Dedifferentiated amniotic fluid mesenchymal stem cell (primary cell): ENCODE measurements at regions not wholly inside any gene's neighbourhood (a gene's known extent, or its start where the extent isn't known, plus 50 kb on each side); places are given as distances from the start of the nearest gene placed in this dataset.

ENCODE experiments used
- DNase-seq: peaks from one replicate; pipeline ENCODE4 v3.0.0-alpha.2; 2016; ENCODE audit errors: extremely low spot score

DNA sequence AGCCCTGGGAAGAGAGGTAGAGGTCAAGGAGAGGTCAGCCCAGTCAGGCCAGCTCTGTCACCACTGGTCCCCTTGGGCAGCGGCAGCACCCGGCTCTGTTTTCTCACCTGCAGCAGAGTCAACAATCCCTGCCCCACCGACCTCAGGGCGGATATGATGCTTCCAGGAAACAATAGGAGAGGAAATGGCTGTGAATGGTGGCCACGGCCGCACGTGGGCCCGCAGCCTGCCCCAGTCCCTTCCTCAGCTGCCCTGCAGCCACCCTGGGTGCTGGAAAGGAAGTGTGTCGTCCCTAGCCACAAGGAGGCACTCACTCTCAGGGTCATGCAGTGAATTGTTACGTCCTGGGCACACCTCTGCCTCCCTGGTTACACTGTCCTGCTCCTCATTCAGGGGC is 92.5 kb upstream of the ENPP6 start:
- DNase-seq: no peak

DNA sequence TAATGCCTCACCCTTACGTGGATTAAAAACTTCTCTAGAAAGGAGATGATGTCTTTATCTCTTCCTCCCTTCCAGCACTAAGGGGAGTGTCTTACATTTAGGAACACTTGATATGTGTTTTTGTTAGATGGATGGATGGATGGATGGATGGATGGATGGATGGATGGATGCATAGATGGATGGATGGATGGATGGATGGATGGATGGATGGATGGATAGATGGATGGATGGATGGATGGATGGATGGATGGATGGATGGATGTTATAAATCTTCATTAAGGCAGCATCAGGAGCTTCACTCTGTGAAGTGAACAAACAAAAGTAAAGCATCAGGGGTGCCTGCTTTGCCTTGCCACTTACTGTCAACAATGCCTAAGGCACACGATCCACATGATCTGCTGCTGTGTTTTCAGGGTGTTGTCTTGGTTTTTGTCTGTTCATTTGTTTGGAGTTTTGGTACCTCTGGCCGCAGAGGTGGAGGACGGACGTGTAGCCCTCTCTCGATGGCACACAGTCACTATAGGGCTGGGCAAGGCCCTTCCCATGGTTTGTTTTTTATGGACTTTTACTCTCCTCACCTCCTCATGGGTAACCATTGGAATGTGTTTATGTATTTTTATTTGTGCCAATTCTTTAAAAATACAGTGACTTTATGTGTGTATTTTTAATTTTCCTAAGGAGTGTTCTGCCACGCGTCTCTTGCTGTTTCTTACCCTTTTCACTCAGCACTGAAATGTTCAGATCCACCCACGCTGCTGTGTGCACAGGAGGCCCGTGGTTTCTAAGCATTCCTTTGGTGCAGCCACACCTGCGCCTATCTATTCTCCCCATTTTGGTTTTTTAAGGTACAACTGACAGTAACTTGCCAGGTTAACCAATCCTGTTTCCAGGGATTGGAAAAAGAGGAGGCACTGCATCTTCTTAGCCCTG is 91.8 kb upstream of the ENPP6 start:
- DNase-seq: no peak

GRCh38 chr4:184306949-184307348 is 89.3 kb upstream of the ENPP6 start:
- no peak for DNase-seq

GRCh38 chr4:184306470-184306869 is 88.8 kb upstream of the ENPP6 start:
- DNase-seq: no peak

DNA sequence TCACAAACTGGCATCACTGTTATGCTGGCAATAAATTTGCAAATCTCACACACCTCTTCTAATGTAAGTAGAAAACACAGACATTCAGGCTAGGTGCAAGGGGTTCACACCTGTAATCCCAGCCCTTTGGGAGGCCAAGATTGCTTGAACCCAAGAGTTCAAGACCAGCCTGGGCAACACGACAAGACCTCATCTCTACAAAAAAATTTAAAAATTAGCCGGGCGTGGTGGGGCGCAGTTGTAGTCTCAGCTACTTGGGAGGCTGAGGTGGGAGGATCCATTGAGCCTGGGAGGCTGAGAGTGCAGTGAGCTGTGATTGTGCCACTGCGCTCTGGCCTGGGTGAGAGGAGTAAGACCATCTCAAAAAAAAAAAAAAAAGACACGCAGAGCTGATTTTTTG is 83.1 kb upstream of the ENPP6 start:
- no peak for DNase-seq

DNA sequence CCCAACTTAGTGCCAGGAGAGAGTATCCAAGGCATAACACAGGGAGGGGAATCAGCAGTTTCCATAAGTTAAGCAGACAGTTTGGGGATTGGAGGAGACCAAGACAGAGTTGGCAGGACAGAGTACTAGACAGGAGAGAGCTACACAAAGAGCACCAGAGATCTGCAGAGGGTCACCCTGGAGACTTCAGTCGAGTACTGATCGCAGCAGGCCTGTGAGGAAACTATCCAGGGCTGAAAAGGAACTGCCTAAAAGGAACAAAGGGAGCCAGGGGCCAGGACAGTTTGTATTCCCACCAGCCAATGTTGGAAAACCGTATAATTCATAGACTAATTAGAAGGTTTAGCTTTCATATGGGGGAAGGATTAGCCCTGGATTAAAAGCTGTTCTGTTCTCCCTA is 80.6 kb upstream of the ENPP6 start:
- DNase-seq: no peak

GRCh38 chr4:184295206-184295605 is 77.5 kb upstream of the ENPP6 start:
- no peak for DNase-seq

GRCh38 chr4:184294606-184295133 is 77.0 kb upstream of the ENPP6 start:
- DNase-seq: no peak

- no peak for DNase-seq
Measured at GRCh38 chr4:184293552-184293951, 75.9 kb upstream of the ENPP6 start.

- no peak for DNase-seq
Measured at GRCh38 chr4:184292877-184293276, 75.2 kb upstream of the ENPP6 start.

- DNase-seq: no peak
Measured at GRCh38 chr4:184292465-184292867, 74.8 kb upstream of the ENPP6 start.

DNA sequence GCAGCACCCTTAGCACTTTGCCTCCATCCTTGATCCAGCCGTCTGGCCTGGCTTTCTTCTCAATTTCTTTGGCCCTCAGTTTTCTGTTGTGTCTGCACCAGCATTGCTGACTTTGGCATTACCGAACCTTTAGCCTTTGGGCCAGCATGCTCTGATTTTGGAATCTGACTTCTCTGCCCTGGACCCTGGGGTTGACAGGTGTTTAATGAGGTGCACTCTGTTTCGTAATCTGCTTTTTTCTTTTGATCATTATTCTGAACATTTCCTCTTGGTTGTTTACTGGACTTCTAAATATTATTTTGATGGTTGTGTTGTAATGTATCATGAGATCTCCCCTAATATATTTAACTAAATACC is 71.5 kb upstream of the ENPP6 start:
- DNase-seq: no peak

DNA sequence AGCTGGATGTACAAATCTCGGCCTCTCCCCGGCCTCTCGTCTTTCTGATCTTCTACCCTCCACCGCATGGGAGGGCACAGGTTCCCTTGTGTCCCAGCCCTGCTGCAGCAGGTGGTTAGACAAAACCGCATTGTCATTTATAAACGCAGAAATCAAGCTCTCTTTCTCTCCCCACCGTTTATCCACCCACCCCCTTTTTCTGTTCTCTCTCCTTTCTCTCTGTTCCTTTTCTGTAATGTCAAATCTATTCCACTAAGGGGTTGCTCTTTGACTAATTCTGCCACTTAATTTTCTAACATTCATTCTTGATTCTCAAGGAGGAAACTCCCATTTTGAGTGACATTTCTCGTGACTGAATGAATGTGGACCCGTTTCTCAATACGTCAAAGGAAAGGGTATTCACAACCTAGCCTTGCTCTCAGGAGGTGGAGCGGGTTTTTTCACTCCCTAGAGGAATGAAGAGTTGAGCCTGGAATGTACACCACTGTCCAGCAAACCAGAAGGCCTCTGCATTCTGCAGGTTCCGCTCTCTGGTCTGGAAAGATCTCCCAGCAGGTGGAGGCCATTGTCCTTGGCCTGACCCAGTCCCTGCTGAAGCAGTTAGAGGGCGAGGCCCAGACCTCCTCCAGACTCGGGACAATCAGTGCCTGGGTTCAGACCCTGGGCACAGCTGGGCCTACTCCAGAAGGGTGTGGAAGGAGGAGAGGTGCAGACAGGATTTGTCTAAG is 70.9 kb upstream of the ENPP6 start:
- no peak for DNase-seq

GRCh38 chr4:184287697-184288255 is 70.1 kb upstream of the ENPP6 start:
- peak; percentile 64 for DNase-seq

GRCh38 chr4:184286358-184286757 is 68.7 kb upstream of the ENPP6 start:
- no peak for DNase-seq

- DNase-seq: no peak
Measured at GRCh38 chr4:184284742-184285141, 67.1 kb upstream of the ENPP6 start.

DNA sequence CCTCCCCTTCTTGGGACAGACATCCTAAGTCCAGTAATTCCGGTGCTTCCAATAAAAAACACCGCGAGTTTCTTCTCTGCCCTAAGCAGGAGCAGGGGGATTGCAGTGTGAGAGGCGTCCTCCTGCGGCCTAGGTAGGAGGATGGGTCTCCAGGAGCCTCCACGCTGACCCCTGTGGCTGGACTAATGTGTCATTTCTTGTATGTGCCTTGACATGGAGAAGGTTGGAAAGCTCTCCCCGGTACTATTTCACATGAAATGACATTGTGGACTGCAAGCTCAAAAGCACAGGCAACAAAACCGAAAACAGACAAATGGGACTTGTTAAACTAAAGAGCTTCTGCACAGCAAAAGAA is 66.6 kb upstream of the ENPP6 start:
- DNase-seq: no peak

GRCh38 chr4:184283659-184284335 is 66.1 kb upstream of the ENPP6 start:
- no peak for DNase-seq

GRCh38 chr4:184282895-184283654 is 65.4 kb upstream of the ENPP6 start:
- no peak for DNase-seq

- DNase-seq: no peak
Measured at GRCh38 chr4:184282251-184282713, 64.6 kb upstream of the ENPP6 start.
